Right ventricle myocardium superior (tissue), 1 donor: ENCODE measurements at regions not wholly inside any gene's neighbourhood (a gene's known extent, or its start where the extent isn't known, plus 50 kb on each side); places are given as distances from the start of the nearest gene placed in this dataset.

Source experiments
- ATAC-seq: fragments of 200-7000 bp; cut with Tn5 transposase; one replicate; pipeline ENCODE4 v1.9.1; 2020; ENCODE audit warnings: mild to moderate bottlenecking; ENCODE audit not compliant: poor library complexity
- DNase-seq: peaks from one replicate; pipeline ENCODE4 v3.0.0-alpha.2; 2020
- intact Hi-C: fragments of 100-400 bp; cut with DNase I; formaldehyde crosslinking; loops from one replicate; pipeline ENCODE4 v1.11.2; 2022
- donor health status: DM: no; HTN: yes; CAD: no; lungs with severe emphysema.

DNA sequence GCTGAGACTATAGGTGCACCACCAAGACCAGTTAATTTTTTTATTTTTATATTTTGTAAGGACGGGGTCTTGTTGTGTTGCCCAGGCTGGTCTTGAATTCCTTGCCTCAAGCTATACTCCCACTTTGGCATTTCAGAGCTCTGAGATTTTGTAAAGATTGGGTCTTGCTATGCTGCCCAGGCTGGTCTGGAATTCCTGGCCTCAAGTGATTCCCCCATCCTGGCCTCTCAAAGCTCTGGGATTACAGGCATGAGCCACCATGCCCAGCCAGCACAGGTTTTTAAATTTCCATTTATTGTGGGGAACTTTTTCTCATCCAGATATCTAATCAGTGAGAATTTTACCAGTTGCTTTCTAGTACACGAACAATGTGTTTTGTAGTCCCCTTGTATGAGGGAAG lies 156.1 kb upstream of the VLDLR start:
- intact Hi-C loops: no loop called here
- DNase-seq (no peak), ATAC-seq (no peak)

GRCh38 chr9:2465921-2466460 lies 155.6 kb upstream of the VLDLR start:
- ATAC-seq (peak; percentile 65), DNase-seq (no peak)
- intact Hi-C loops: no loop called here

GRCh38 chr9:2466703-2467102 lies 154.9 kb upstream of the VLDLR start:
- intact Hi-C loops: no loop called here
- ATAC-seq: no peak
- DNase-seq: no peak

GRCh38 chr9:2469681-2470221 lies 151.8 kb upstream of the VLDLR start:
- DNase-seq: peak; percentile 55
- ATAC-seq: peak; percentile 89

DNA sequence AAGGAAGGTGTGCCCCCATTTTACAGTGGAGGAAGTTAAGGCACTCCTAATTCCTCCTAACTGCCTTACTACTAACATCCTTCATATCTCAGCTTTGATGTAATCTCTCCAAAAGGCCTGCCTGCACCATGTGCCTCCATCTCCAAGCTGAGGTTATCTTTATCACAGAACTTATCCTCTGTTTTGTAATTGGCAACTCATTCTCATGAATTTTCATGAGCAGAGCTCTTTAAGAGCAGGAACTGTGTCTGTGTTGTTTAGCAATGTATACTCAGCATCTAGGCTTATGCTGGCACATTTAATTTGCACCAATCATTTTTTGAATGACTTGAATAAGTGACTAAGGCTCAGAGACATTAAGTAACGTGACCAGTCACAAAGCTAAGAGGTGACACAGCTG lies 147.9 kb upstream of the VLDLR start:
- no peak for DNase-seq
- ATAC-seq: no peak
- intact Hi-C loops: no loop called here

More at GRCh38 chr9:2469681-2470221, 151.8 kb upstream of the VLDLR start:
- intact Hi-C loops: no loop called here

DNA sequence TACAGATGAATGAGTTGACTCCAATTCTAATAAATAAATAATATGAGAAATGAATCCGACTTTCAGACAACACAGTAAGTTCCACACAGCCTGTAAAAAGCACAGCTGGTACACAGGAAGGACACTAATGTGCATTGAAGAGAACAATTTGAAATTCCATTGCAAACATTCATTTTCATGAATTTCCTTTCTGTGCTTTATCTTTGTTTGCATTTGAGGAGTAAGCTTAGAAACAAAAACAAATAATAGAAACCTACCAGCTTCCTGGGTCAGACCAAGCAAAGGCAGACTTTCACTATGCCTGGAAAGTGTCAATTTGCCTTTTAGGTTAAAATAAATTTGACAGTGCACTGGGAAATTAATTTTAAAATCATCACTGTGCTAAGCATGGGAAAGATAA lies 143.8 kb upstream of the VLDLR start:
- DNase-seq (no peak), ATAC-seq (no peak)
- intact Hi-C loops: no loop called here

DNA sequence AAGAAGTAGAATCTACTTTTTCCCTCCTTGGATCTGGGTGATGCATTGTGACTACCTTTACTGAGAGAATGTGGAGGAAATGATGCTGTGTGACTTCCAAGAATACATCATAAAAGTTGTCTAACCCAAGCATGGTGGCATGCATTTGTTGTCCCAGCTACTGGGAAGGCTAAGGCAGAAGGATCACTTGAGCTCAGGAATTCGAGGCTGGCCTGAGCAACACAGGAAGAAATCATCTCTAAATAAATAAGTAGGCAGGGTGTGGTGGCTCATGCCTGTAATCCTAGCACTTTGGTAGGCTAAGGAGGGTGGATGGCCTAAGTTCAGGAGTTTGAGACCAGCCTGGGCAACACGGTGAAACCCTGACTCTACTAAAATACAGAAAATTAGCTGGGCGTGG lies 143.2 kb upstream of the VLDLR start:
- intact Hi-C loops: no loop called here
- ATAC-seq: no peak

GRCh38 chr9:2479056-2479565 lies 142.5 kb upstream of the VLDLR start:
- DNase-seq (no peak), ATAC-seq (no peak)
- intact Hi-C loops: no loop called here

More for the DNA sequence above, 143.2 kb upstream of the VLDLR start:
- DNase-seq: no peak

GRCh38 chr9:2480255-2480837 lies 141.2 kb upstream of the VLDLR start:
- DNase-seq (no peak), ATAC-seq (peak; percentile 67)
- intact Hi-C loops: no loop called here

- intact Hi-C loops: no loop called here
- DNase-seq: no peak
- no peak for ATAC-seq
These were observed 140.4 kb upstream of the VLDLR start for GRCh38 chr9:2481216-2481615.

- intact Hi-C loops: no loop called here
- DNase-seq (no peak), ATAC-seq (peak; percentile 58)
These were observed 134.6 kb upstream of the VLDLR start for GRCh38 chr9:2486988-2487387.

GRCh38 chr9:2489838-2490314 lies 131.7 kb upstream of the VLDLR start:
- DNase-seq (no peak), ATAC-seq (peak; percentile 63)
- intact Hi-C loops: loop anchor here (10.0 kb wide), 1 partner anchor 75 kb away; no protein-coding TSS in a partner anchor

- ATAC-seq (no peak), DNase-seq (no peak)
- intact Hi-C loops: loop anchor here (10.0 kb wide), 1 partner anchor 73 kb away; no protein-coding TSS in a partner anchor
These were observed 129.4 kb upstream of the VLDLR start for GRCh38 chr9:2492161-2492560.

DNA sequence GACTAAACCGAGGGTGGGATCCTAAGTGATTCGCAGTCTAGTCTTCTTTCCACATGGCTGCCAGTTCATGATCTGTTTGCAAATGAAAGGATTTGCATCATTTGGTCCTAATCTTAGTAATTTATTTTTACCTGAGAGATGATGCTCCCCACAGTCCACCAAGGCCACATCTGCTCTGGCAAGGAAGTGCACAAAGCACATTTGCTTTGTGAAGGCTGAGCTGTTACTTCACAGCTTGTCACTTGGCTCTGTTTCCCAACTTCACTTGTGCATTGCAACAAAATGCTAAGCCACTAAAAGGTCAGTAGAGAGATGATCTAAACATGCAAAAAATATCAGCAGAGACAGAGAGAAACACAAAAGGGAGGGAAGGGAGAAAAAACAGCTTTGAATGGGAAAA lies 128.5 kb upstream of the VLDLR start:
- ATAC-seq (peak; percentile 48), DNase-seq (no peak)
- intact Hi-C loops: loop anchor here (10.0 kb wide), 1 partner anchor 72 kb away; no protein-coding TSS in a partner anchor

DNA sequence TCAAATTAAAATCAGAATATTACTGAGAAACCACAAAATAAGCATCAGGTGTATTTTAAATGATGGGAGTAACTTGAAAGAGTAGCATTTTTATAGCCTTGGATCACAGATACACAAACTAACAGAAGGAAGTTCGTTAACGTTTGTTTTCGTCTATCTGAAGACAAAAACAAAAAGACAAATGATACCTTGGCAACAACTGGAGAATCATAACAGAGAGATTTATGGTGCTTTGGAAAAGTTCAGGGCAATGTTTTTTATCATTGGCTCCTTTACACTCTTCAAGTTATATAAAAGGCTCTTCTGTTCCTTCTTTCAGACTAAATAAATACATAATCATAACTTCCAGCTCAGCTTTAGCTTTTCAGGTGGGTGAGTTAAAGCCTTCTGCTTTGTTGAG lies 128.1 kb upstream of the VLDLR start:
- intact Hi-C loops: loop anchor here (10.0 kb wide), 1 partner anchor 71 kb away; no protein-coding TSS in a partner anchor
- no peak for DNase-seq
- ATAC-seq: no peak

GRCh38 chr9:2494562-2494961 lies 127.0 kb upstream of the VLDLR start:
- intact Hi-C loops: loop anchor here (10.0 kb wide), 1 partner anchor 70 kb away; no protein-coding TSS in a partner anchor
- DNase-seq: no peak
- no peak for ATAC-seq

- no peak for DNase-seq
- no peak for ATAC-seq
- intact Hi-C loops: loop anchor here (5.0 to 10.0 kb wide), 2 partner anchors 69 to 253 kb away; no protein-coding TSS in a partner anchor
These were observed 126.2 kb upstream of the VLDLR start for GRCh38 chr9:2495221-2496005.

GRCh38 chr9:2496169-2496568 lies 125.4 kb upstream of the VLDLR start:
- peak; percentile 28 for ATAC-seq
- no peak for DNase-seq
- intact Hi-C loops: loop anchor here (5.0 to 10.0 kb wide), 2 partner anchors 69 to 254 kb away; no protein-coding TSS in a partner anchor

DNA sequence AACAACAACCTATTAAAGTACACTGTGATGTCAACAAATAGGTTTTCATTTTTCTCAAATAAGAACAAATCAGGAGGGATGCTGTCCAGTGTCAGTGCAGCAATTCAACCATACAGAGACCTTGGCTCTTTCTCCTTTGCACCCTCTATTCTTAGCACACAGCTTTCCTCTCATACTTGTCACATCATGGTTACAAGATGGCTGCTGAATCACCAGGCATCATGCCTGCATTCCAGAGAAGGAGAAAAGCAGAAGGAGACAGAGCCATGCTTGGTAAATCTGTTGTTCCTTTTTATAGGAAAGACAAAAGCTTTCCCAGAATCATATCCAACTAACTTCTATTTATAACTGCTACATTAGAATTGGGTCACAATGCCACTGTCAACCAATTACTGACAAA lies 124.7 kb upstream of the VLDLR start:
- ATAC-seq (peak; percentile 80), DNase-seq (no peak)
- intact Hi-C loops: loop anchor here (5.0 to 10.0 kb wide), 2 partner anchors 68 to 255 kb away; no protein-coding TSS in a partner anchor
